B cell (primary cell): ENCODE measurements at regions not wholly inside any gene's neighbourhood (a gene's known extent, or its start where the extent isn't known, plus 50 kb on each side); places are given as distances from the start of the nearest gene placed in this dataset.

Experiments used
- ATAC-seq: fragments of 200-7000 bp; cut with Tn5 transposase; one replicate; pipeline ENCODE4 v1.10.0; 2021; ENCODE audit warnings: low read depth, mild to moderate bottlenecking, moderate number of reproducible peaks, moderate library complexity
- CTCF ChIA-PET: fragments of 350-600 bp; sonication (Branson Sonifier 250); formaldehyde crosslinking; loops from one replicate; lab custom pipeline; 2021; ENCODE audit warnings: antibody characterized with exemption, inconsistent platforms; lab: Charles Lee
- POLR2A ChIA-PET: fragments of 350-600 bp; sonication (Branson Sonifier 250); formaldehyde crosslinking; loops from one replicate; lab custom pipeline; 2021; ENCODE audit warnings: antibody characterized with exemption; lab: Charles Lee
- DNase-seq: peaks from one replicate; pipeline ENCODE4 v3.0.0; 2013
- H2AFZ ChIP-seq: 2 replicates; pipeline ENCODE4 v1.6.1; 2012; ENCODE audit warnings: mild to moderate bottlenecking, low read depth, low read length; ENCODE audit not compliant: insufficient read depth, poor library complexity, severe bottlenecking
- H3K27ac ChIP-seq, 2 donors: 1 replicate in 1 of 2; 2 replicates in 1 of 2; pipeline ENCODE4 v1.5.1; 2012 to 2013; ENCODE audit warnings: low read length in 2 of 2, mild to moderate bottlenecking in 2 of 2, moderate library complexity in 1 of 2
- H3K27me3 ChIP-seq, 4 experiments: fragments of 200-600 bp in 1 of 4; sonication (generic) in 1 of 4; replicated peaks in 1 of 4; 1 replicate in 2 of 4; 2 replicates in 2 of 4; pipeline versions ENCODE4 v1.6.1 to v1.7.0; 2013 to 2016; ENCODE audit warnings: low read length in 3 of 4, mild to moderate bottlenecking in 2 of 4, mixed read lengths in 1 of 4, moderate library complexity in 1 of 4; ENCODE audit not compliant: insufficient read depth in 4 of 4, control insufficient read depth in 3 of 4; ENCODE audit errors: control extremely low read depth in 1 of 4
- H3K36me3 ChIP-seq, 2 experiments: replicated peaks in 1 of 2; 1 replicate in 1 of 2; 2 replicates in 1 of 2; pipeline versions ENCODE4 v1.6.1 to v1.7.1; 2013; ENCODE audit warnings: low read length in 1 of 2; ENCODE audit not compliant: insufficient read depth in 2 of 2, control insufficient read depth in 1 of 2; ENCODE audit errors: control extremely low read depth in 1 of 2, extremely low read depth in 1 of 2
- H3K4me1 ChIP-seq, 2 donors: fragments of 200-600 bp in 1 of 2; sonication (generic) in 1 of 2; 1 replicate in 1 of 2; 2 replicates in 1 of 2; pipeline versions ENCODE4 v1.5.1 to v1.6.1; 2013 to 2017; ENCODE audit warnings: low read length in 2 of 2; ENCODE audit not compliant: control insufficient read depth in 2 of 2, insufficient read depth in 2 of 2
- H3K4me2 ChIP-seq: replicated peaks from 2 replicates; pipeline ENCODE3; 2012; ENCODE audit warnings: mild to moderate bottlenecking, low read depth, low read length; ENCODE audit not compliant: poor library complexity, severe bottlenecking
- H3K4me3 ChIP-seq, 5 experiments: fragments of 200-600 bp in 1 of 5; sonication (generic) in 1 of 5; 1 replicate in 3 of 5; 2 replicates in 2 of 5; pipeline versions ENCODE4 v1.5.1 to v1.7.0; 2011 to 2016; ENCODE audit warnings: low read length in 4 of 5, mild to moderate bottlenecking in 4 of 5, low read depth in 2 of 5, control low read depth in 1 of 5, moderate library complexity in 1 of 5; ENCODE audit not compliant: insufficient read depth in 1 of 5; ENCODE audit errors: control extremely low read depth in 1 of 5, extremely low read depth in 1 of 5
- H3K79me2 ChIP-seq: fragments of 200-600 bp; sonication (generic); one replicate; pipeline ENCODE4 v1.6.0; 2016; ENCODE audit warnings: low read length; ENCODE audit not compliant: control insufficient read depth, insufficient read depth
- H3K9ac ChIP-seq: fragments of 200-600 bp; sonication (generic); 2 replicates; pipeline ENCODE4 v1.6.1; 2017; ENCODE audit warnings: mild to moderate bottlenecking, low read length, moderate library complexity
- H3K9me3 ChIP-seq, 3 donors: one replicate each; pipeline versions ENCODE4 v1.6.1 to v1.7.1; 2013; ENCODE audit warnings: low read length in 2 of 3; ENCODE audit not compliant: control insufficient read depth in 2 of 3, insufficient read depth in 1 of 3; ENCODE audit errors: control extremely low read depth in 1 of 3
- H4K20me1 ChIP-seq: 2 replicates; pipeline ENCODE4 v1.6.0; 2012; ENCODE audit warnings: mild to moderate bottlenecking, low read length; ENCODE audit not compliant: insufficient read depth, control insufficient read depth, poor library complexity, severe bottlenecking
- H3K27ac Mint-ChIP-seq: one replicate; pipeline ENCODE4 v1.8.0; 2021; ENCODE audit warnings: mixed read lengths
- H3K27me3 Mint-ChIP-seq: one replicate; pipeline ENCODE4 v1.8.0; 2021; ENCODE audit warnings: mixed read lengths
- H3K4me1 Mint-ChIP-seq: one replicate; pipeline ENCODE4 v1.8.0; 2021; ENCODE audit warnings: mixed read lengths
- H3K4me3 Mint-ChIP-seq: one replicate; pipeline ENCODE4 v1.8.0; 2021; ENCODE audit warnings: mixed read lengths
- H3K9me3 Mint-ChIP-seq: one replicate; pipeline ENCODE4 v1.8.0; 2022; ENCODE audit warnings: mixed read lengths; ENCODE audit not compliant: insufficient read depth
- EZH2 ChIP-seq: IDR thresholded peaks from 2 replicates; pipeline ENCODE4 v1.6.1; 2012; ENCODE audit warnings: borderline replicate concordance, low read depth, mild to moderate bottlenecking, moderate library complexity, low read length; ENCODE audit not compliant: insufficient read depth, poor library complexity, severe bottlenecking
- WGBS: methylation state at CpG from one replicate; pipeline ENCODE4 v1.1.5; 2013; ENCODE audit warnings: missing lambda C conversion rate; ENCODE audit not compliant: insufficient coverage; 5-methylcytosine and 5-hydroxymethylcytosine counted together
- intact Hi-C: fragments of 100-400 bp; cut with micrococcal nuclease; formaldehyde crosslinking; loops from one replicate; pipeline ENCODE4 v1.10.0; 2022
- TF ChIP-seq, protein P1 (sequence below): fragments of 200-600 bp; IDR thresholded peaks from one replicate; pipeline ENCODE4 v1.8.0; 2022; ENCODE audit warnings: antibody characterized with exemption, mild to moderate bottlenecking

GRCh38 chr6:95142661-95143335, 434.5 kb upstream of the MANEA start:
- Histone ChIP-seq H3K27ac (no peak overlapping the region), H3K4me3 (no peak overlapping the region), H3K27me3 (no peaks in the 10 kb centered on the region), H3K9ac (no peak overlapping the region), H2AFZ (no peak overlapping the region), H3K79me2 (no peaks in the 10 kb centered on the region), H4K20me1 (no peaks in the 10 kb centered on the region), H3K9me3 (no peaks in the 10 kb centered on the region), H3K36me3 (no peaks in the 10 kb centered on the region), H3K4me2 (no peak overlapping the region), H3K4me1 (no peaks in the 10 kb centered on the region)
- DNase-seq = no peak
- ChIA-PET POLR2A (no interaction called here), CTCF (no interaction called here)
- ATAC-seq = no peak
- Mint-ChIP-seq H3K27me3 (no peaks in the 10 kb centered on the region), H3K9me3 (no peaks in the 10 kb centered on the region), H3K4me3 (no peak overlapping the region), H3K27ac (no peak overlapping the region), H3K4me1 (no peaks in the 10 kb centered on the region)
- no CpG with 5 or more reads among the region's 1 CpG for WGBS
- intact Hi-C loops = no loop called here
- TF ChIP-seq, protein P1, sequence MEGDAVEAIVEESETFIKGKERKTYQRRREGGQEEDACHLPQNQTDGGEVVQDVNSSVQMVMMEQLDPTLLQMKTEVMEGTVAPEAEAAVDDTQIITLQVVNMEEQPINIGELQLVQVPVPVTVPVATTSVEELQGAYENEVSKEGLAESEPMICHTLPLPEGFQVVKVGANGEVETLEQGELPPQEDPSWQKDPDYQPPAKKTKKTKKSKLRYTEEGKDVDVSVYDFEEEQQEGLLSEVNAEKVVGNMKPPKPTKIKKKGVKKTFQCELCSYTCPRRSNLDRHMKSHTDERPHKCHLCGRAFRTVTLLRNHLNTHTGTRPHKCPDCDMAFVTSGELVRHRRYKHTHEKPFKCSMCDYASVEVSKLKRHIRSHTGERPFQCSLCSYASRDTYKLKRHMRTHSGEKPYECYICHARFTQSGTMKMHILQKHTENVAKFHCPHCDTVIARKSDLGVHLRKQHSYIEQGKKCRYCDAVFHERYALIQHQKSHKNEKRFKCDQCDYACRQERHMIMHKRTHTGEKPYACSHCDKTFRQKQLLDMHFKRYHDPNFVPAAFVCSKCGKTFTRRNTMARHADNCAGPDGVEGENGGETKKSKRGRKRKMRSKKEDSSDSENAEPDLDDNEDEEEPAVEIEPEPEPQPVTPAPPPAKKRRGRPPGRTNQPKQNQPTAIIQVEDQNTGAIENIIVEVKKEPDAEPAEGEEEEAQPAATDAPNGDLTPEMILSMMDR = no peak
- TF ChIP-seq EZH2 = no peak

- no peaks in the 10 kb centered on the region for H3K27me3 Mint-ChIP-seq
- DNase-seq (no peak), ATAC-seq (no peak)
- H2AFZ ChIP-seq = no peak overlapping the region
- H3K4me2 ChIP-seq = no peak overlapping the region
- TF ChIP-seq, protein P1 = no peak
- no peak for TF ChIP-seq EZH2
- no peak overlapping the region for H3K4me3 ChIP-seq
- no peak overlapping the region for H3K4me3 Mint-ChIP-seq
- H3K4me1 Mint-ChIP-seq = no peaks in the 10 kb centered on the region
- no peaks in the 10 kb centered on the region for H3K27me3 ChIP-seq
- no peaks in the 10 kb centered on the region for H3K36me3 ChIP-seq
- intact Hi-C loops = no loop called here
- no peaks in the 10 kb centered on the region for H3K9me3 ChIP-seq
- H4K20me1 ChIP-seq = no peaks in the 10 kb centered on the region
- H3K9ac ChIP-seq = no peak overlapping the region
- H3K27ac Mint-ChIP-seq = no peak overlapping the region
- H3K27ac ChIP-seq = no peak overlapping the region
- POLR2A ChIA-PET = no interaction called here
- WGBS = 90% methylated on average over 3 of the region's 5 CpGs
- H3K9me3 Mint-ChIP-seq = no peaks in the 10 kb centered on the region
- CTCF ChIA-PET = no interaction called here
- H3K4me1 ChIP-seq = no peaks in the 10 kb centered on the region
- H3K79me2 ChIP-seq = no peaks in the 10 kb centered on the region
Measured at GRCh38 chr6:95143408-95144180, 433.7 kb upstream of the MANEA start.
